CD4-positive, alpha-beta T cell treated with Interleukin-1 beta for 1 hour (primary cell): ENCODE measurements at regions not wholly inside any gene's neighbourhood (a gene's known extent, or its start where the extent isn't known, plus 50 kb on each side); places are given as distances from the start of the nearest gene placed in this dataset.

Experiments
- DNase-seq, 2 donors: peaks; one replicate each; pipeline ENCODE4 v3.0.0-alpha.2; 2020 to 2022

DNA sequence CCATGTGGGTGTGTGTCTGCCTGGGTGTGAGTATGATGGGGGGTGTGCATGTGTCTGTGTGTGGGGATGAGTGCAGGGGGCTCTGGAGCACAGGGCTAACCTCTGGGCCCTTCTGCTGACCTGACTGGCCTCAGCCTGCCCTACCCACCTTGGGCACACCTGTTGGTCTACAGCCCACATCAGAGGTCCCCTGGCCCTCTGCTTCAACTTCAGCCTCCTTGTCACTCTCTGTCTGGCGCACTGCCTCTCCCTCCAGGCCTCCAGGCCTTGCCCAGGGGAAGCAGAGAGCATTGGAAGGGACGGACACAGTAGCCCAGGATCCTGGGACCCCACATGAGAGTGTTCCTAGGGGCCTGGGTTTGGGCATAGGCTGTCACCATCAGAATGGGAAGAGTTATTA is 115.4 kb downstream of the EFNB1 start:
- no peak for DNase-seq

GRCh38 chrX:68942840-68943239 is 114.0 kb downstream of the EFNB1 start:
- no peak for DNase-seq

GRCh38 chrX:68942104-68942503 is 113.3 kb downstream of the EFNB1 start:
- DNase-seq = no peak

- DNase-seq = no peak
Measured at GRCh38 chrX:68941385-68941952, 112.6 kb downstream of the EFNB1 start.

DNA sequence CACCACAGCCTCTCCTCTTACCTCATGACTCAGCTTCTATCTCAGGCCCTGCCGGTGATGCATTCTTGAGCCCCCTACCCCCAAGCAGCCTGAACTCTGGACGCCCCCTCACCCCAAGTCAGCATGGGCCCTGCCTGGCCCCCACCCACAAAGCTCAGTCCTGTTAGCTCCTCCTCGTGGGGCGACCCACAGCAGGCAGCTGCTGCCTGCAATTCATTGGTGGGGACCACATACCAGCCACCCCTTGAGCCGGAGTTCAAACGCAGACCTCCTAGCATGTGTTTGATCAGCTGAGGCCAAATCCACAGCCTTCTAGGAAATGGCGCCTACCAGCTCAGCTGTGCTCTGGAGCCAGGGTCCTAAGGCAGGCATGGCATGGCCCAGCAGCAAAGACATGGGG is 111.8 kb downstream of the EFNB1 start:
- DNase-seq = no peak

- DNase-seq = no peak
Measured at GRCh38 chrX:68939868-68940267, 111.0 kb downstream of the EFNB1 start.

DNA sequence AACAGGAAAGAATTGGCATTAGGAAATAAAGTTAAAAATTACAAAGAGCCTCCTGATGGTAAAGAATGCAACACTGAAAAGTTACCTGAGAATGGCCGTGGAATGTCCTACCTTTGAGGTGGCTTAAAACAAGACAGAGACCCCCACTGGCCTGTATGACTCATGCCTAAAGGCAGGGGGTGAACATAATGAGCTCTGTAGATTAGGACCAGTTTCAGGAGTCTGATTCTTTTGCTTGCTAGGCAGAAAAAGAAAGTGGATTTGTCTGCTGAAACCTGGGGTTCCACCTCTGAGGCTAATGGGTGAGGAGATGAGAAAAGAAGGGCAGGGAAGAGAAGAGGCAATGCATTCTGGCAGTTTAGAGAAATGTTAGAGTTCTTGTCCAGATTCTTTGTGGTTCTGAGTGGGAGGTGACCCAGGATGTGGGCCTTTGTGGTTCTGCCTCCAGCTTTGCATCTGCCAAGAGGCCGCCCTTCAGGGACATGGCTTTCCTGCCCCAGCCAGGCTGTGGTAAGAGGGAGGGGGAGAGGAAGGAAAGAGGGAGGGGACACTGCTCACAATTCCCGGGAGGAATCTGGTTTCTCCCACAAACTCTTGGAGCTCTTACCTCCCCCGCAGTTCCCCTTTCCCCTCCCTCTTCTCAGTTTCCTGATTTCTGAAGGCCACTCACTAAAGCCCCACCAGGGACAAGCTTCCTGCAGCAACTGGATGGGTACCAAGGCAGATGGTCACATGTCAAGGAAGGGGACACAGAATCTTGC is 109.6 kb downstream of the EFNB1 start:
- no peak for DNase-seq

DNA sequence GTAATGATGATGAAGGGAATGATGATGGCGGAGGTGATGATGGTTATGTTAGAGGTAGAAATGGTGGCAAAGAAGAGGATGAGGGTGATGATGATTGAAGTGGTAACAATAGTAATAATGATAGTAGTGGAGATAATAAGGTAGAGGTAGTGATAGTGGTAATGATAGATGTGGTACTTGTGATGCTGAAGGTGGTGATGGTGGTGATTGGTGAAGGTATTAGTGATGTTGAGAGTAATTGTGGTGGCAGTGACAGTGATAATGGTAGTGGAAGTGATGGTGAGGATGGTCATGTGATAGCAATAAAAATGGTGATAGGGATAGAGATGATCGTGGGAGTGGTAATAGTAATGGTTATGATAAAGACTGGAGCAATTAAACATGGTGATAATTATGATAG is 108.8 kb downstream of the EFNB1 start:
- no peak for DNase-seq

DNA sequence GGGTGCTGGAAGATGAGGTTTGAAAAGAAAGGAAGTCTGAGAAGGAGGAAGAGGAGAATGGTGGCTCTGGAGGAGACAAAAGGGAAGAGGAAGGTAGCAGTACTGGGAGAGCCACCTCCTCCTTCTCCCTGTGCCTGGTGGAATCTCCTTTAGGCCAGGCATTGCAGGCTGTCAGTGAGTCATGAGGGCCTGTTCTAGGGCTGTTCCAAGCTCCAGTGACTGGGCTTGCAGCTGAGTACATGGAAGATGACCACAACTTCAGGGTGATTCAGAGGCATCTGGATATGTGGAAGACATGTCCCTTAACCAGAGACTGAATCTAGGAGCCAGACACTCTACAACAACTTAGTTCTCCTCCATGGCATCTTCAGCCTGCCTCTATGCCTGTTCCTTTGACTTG is 107.8 kb downstream of the EFNB1 start:
- no peak for DNase-seq

GRCh38 chrX:68936126-68936525 is 107.3 kb downstream of the EFNB1 start:
- DNase-seq = no peak

DNA sequence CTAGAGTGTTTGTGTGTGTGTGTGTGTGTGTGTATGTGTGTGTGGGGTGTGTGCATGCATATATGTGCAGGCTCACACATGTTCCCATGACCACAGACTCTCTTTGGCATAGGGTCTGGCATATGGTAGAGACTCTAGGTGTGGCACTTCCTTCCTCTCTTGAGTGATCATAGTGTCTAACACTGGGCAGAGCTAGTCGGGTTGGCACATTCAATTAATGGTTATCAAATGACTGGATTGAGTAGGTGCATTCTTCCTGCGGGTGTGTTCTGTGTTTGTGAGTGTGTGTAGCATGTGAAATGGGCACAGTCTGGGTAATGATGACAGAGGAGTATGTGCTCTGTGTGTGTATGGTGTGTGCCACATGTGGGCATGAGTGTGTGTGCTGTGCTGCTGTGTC is 106.5 kb downstream of the EFNB1 start:
- no peak for DNase-seq

DNA sequence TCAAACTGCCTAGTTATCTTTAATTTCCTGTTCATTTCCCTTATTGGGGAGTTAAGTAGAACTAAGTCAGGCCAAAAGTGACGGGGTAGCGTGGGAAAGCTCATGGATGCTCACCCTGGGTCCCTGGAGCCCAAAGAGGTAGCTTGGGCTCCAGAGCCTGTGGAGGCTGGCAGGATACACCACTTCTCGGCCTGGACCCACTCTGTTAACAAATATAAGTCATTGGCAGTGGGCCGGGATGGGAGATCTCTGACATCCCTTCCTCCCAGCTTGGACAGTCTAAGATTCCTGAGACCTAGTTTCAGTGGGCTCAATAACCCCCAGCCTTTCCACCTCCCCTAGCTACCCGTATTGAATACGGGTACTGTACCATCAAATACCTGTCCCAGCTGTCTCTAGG is 106.1 kb downstream of the EFNB1 start:
- no peak for DNase-seq

DNA sequence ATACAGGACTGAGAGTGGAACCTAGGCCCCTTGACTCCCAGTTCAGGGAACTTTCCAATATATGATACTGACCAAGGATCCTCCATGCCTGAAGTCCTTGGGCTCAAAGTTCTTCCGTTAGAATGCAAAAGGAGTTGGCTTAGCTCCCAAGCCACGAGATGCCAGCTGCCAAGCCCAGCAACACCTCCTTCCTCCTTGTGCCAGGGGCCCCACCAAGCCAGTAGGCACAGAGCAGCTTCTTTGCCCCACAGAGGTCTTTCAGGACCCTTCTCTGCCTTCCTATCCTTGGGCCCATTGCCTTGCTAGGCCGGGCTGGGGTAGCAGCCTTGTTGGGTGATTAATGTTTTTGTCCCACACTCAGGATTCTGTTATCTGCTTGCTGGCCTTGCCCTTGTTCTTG is 105.6 kb downstream of the EFNB1 start:
- no peak for DNase-seq

GRCh38 chrX:68932611-68933010 is 103.8 kb downstream of the EFNB1 start:
- DNase-seq = no peak

DNA sequence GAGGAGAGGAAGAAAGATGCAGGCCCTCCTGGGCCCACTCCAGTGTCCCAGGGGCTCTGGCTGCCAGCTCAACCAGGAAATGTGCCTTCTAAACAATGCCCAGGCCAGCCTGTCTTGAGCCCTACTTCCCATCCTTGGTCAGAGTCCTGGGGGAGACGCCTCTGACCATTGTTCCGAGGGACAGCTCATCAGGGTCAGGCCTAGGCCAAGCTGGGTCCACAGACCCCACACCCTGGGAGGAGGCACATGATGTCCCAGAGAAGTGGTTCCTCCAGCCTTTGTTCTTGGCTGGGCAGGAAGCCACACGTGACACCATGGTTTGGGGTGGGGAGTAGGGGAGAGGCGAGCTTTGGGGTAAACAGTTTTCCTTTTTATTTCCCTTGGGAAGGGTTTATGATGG is 102.5 kb downstream of the EFNB1 start:
- no peak for DNase-seq

- DNase-seq = no peak
Measured at GRCh38 chrX:68930542-68931317, 101.9 kb downstream of the EFNB1 start.

- no peak for DNase-seq
Measured at GRCh38 chrX:68929332-68930150, 100.7 kb downstream of the EFNB1 start.

GRCh38 chrX:68928401-68928800 is 99.6 kb downstream of the EFNB1 start:
- DNase-seq = no peak

DNA sequence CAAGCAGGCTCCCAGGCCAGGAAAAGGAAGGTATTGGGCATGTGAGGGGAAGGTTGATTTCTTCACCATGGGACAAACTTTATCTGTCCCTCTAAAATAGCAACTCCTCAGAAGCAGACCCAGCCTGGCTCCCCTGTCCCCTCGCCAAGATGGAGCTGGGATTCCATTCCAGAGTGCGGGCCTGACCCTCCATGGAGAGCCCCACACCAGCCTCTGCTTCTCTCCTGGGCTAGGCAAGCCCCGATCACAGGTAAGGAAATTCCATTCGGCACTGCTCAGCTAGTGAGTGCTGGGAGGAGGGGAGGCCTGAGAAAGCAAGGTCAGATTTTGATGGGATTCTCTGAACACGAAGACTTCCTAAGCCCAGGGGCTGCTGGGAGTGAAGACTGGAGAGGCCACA is 98.4 kb downstream of the EFNB1 start:
- no peak for DNase-seq

- no peak for DNase-seq
Measured at GRCh38 chrX:68923147-68923546, 94.3 kb downstream of the EFNB1 start.

DNA sequence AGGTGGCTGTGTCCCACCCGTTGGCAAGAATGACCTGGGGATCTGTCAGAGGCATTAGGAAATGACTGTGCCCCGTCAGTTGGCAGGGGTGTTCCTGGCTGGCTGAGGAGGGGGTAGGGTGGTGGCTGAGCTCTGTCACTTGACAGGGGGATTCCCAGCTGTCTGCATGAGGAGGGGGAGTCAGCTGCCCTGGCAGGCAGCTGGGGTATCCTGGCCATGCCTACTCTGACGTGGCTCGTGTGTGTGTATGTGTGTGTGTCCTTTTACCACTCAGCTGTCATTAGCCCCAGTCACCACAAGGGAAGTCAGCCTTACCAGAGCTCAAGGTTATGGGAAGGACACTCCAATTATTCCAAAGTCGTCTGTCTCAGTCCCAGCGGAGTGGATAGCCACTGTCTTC is 93.2 kb downstream of the EFNB1 start:
- DNase-seq = no peak

GRCh38 chrX:68920561-68920960 is 91.7 kb downstream of the EFNB1 start:
- DNase-seq = no peak

DNA sequence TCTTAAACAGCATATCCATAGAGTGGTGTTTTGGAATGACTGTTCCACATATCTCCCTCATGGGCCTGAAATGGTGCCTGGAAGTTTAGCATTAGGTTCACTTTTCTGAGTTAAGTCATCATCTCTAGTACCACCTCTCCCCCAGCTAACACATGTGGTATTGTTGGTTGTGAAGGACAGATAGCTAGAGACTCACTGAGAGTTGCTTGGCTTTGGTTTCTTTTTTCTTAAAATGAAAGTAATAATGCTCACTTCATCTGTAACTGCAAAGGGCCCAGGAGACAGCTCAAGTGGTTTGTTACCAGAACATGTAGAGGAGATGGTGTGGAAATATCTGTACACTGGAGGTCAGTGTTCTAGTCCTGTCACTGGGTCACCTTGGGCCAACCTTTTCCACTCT is 90.9 kb downstream of the EFNB1 start:
- DNase-seq = no peak
